Naive thymus-derived CD8-positive, alpha-beta T cell (primary cell): ENCODE measurements at regions not wholly inside any gene's neighbourhood (a gene's known extent, or its start where the extent isn't known, plus 50 kb on each side); places are given as distances from the start of the nearest gene placed in this dataset.

Source experiments
- ATAC-seq, 2 donors: fragments of 150-1000 bp; cut with Tn5 transposase in 1 of 2; sonication (Bioruptor Pico), chemical (Tn5 transposase) in 1 of 2; 1 replicate in 1 of 2; 2 replicates in 1 of 2; pipeline ENCODE4 v1.10.0; 2021; ENCODE audit warnings: mild to moderate bottlenecking in 2 of 2, moderate library complexity in 2 of 2
- POLR2A ChIA-PET: fragments of 350-600 bp; sonication (Branson Sonifier 250); formaldehyde crosslinking; loops from one replicate; lab custom pipeline; 2021; ENCODE audit warnings: antibody characterized with exemption; lab: Charles Lee
- DNase-seq, 10 donors: peaks; one replicate each; pipeline versions ENCODE4 v3.0.0 to v3.0.0-alpha.2; 2020 to 2022
- H3K27ac Mint-ChIP-seq, 10 donors: one replicate each; pipeline ENCODE4 v1.8.0; 2020 to 2022; ENCODE audit warnings: mild to moderate bottlenecking in 10 of 10, mixed read lengths in 10 of 10, moderate library complexity in 4 of 10, inconsistent platforms in 1 of 10
- H3K27me3 Mint-ChIP-seq, 5 donors: one replicate each; pipeline ENCODE4 v1.8.0; 2021 to 2022; ENCODE audit warnings: mixed read lengths in 5 of 5
- H3K36me3 Mint-ChIP-seq, 3 donors: one replicate each; pipeline ENCODE4 v1.8.0; 2020 to 2022; ENCODE audit warnings: mixed read lengths in 3 of 3, mild to moderate bottlenecking in 2 of 3, inconsistent platforms in 1 of 3
- H3K4me1 Mint-ChIP-seq, 4 donors: one replicate each; pipeline ENCODE4 v1.8.0; 2021 to 2022; ENCODE audit warnings: mixed read lengths in 4 of 4
- H3K4me3 Mint-ChIP-seq, 10 donors: one replicate each; pipeline ENCODE4 v1.8.0; 2020 to 2022; ENCODE audit warnings: mild to moderate bottlenecking in 10 of 10, mixed read lengths in 10 of 10, moderate library complexity in 6 of 10, inconsistent platforms in 1 of 10
- H3K9me3 Mint-ChIP-seq, 9 donors: one replicate each; pipeline ENCODE4 v1.8.0; 2020 to 2022; ENCODE audit warnings: mixed read lengths in 9 of 9, mild to moderate bottlenecking in 3 of 9, inconsistent platforms in 1 of 9, moderate library complexity in 1 of 9

DNA sequence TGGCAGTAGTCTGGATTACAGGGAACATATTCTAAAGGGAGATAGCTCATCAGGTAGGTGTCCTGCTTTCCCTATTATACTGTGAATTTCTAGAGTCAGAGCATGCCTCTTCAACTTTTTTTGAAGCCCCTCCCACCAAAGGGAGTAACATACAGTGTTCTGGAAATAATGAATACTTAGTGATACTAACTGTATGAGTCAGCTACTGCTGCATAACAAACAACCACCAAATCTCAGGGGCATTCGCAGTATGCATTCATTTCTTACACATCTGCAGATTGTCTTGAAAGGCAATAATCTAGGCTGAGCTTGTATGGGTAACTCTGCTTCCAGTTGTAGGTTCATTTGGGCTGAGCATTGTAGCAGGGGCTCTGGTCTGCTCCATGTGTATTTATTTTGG is 409.7 kb upstream of the SPRED2 start:
- Mint-ChIP-seq H3K27ac (no peak overlapping the region), H3K27me3 (peaks cover 0 to 4% (median 0%) of the 10 kb centered on the region in 5 donors), H3K4me1 (no peaks in the 10 kb centered on the region), H3K36me3 (no peaks in the 10 kb centered on the region), H3K9me3 (peaks cover 0 to 8% (median 0%) of the 10 kb centered on the region in 9 donors), H3K4me3 (no peak overlapping the region)
- ATAC-seq (no peak), DNase-seq (no peak)
- POLR2A ChIA-PET: no interaction called here

DNA sequence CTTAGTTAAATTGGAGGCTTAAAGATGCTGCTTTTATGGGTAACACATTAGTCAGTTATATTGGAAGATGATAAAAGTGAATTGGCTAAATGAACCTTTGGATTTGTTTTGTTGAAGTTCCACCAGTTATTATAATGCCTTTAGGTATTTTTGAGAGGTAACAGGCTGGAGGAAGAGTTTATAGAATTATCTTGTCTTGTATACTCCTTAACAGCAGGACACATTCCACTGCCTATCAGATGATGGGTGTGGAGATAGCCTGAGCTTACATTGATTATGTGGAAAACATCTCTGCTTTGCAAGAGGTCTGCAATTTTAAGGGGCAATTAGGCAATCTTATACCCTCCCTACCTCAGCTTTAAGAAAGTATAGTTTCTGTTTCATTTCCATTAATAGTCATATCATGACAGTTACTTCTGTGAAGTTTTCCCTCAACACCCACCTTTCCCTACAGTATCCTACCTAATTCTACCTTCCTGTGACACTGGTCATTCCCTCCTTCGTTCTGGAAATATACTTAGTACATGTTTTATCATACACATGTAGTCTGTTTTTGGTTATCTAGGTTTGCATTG is 403.7 kb upstream of the SPRED2 start:
- Mint-ChIP-seq H3K4me1 (no peaks in the 10 kb centered on the region), H3K27ac (no peak overlapping the region), H3K27me3 (peaks cover 0 to 9% (median 0%) of the 10 kb centered on the region in 5 donors), H3K9me3 (peaks cover 0 to 4% (median 0%) of the 10 kb centered on the region in 9 donors), H3K4me3 (no peak overlapping the region), H3K36me3 (no peaks in the 10 kb centered on the region)
- POLR2A ChIA-PET: no interaction called here
- no peak for ATAC-seq
- DNase-seq: no peak

DNA sequence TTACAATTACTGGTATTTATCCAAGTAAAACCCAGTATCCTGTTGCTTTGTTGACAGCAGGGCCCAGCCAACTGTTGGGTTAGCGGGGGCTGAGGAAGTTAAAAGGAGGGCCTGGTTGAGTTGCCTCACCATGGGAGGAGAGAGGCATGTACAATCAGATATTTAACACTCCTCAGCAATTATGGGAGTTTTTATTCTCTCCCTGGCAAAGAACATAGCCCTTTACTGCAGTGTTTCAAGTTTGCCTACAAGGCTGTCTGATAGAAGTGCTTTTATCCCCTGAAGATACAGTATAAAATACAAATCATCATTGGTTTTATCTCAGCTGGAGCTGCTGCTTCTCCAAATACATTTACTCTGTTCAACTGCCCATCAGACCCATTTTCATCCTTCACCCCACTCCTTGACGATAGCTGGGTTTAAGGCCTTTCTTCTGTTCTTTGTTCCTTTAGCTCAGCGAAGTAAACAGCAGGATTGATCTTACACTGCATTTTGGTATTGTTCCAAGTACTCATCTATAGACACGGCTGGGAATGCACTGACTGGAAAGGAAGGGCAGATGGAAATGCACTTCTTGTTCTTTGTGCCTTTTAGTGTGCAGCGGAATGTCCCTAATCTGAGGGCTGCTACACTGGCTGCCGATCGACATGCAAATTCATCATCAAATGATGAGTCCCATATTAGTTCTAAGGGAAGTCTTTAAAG is 402.5 kb upstream of the SPRED2 start:
- H3K9me3 Mint-ChIP-seq: peaks cover 0 to 2% (median 0%) of the 10 kb centered on the region in 9 donors
- ATAC-seq: no peak
- H3K4me1 Mint-ChIP-seq: no peaks in the 10 kb centered on the region
- POLR2A ChIA-PET: no interaction called here
- H3K4me3 Mint-ChIP-seq: no peak overlapping the region
- peaks cover 0 to 9% (median under 1%) of the 10 kb centered on the region in 5 donors for H3K27me3 Mint-ChIP-seq
- H3K36me3 Mint-ChIP-seq: no peaks in the 10 kb centered on the region
- H3K27ac Mint-ChIP-seq: no peak overlapping the region
- no peak for DNase-seq

DNA sequence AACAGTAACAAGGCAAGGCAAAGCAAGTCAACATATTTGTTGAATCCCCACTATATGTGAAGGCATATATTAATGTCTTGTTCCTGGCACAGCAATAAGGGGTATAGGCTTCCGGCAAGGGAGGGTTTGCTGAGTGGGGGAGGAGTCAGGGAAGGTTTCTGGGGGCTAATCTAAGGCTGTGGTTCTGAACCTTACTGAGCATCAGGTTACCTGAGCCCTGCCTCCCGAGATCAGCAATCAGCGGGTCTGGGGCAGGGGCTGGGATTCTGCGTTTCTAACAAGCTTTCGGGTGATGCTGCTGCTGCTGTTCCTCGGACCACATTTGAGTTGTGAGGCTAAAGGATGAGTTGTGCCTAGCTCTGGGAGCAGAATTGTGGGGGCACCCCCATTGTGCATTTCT is 401.7 kb upstream of the SPRED2 start:
- H3K4me1 Mint-ChIP-seq: no peaks in the 10 kb centered on the region

DNA sequence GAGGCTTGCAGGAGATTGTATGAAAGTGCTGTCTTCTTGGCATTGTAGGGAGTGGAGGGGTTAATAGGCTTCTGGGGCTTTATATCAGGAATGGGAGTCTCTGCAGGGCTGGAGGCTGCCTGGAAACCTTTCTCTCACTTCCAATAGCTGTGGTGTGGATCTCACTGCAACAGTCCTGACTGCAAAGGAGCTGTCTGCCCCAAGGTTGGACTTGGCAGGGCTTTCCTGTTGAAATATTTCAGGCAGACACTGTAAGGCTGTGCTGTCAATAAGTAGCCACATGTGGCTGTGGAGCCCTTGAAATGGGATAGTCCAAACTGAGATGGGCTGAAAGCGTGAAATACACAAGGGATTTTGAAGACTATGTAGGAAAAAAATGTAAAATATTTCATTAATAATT is 399.1 kb upstream of the SPRED2 start:
- Mint-ChIP-seq H3K27ac (no peak overlapping the region), H3K27me3 (peaks cover 8 to 24% (median 8%) of the 10 kb centered on the region in 5 donors), H3K4me1 (no peaks in the 10 kb centered on the region), H3K36me3 (no peaks in the 10 kb centered on the region), H3K9me3 (peaks cover 0 to 6% (median 0%) of the 10 kb centered on the region in 9 donors), H3K4me3 (no peak overlapping the region)
- ATAC-seq (no peak), DNase-seq (no peak)
- POLR2A ChIA-PET: no interaction called here

More for the DNA sequence above, 401.7 kb upstream of the SPRED2 start:
- ATAC-seq (no peak), DNase-seq (no peak)
- POLR2A ChIA-PET: no interaction called here
- Mint-ChIP-seq H3K36me3 (no peaks in the 10 kb centered on the region), H3K27ac (no peak overlapping the region), H3K27me3 (peaks cover 0 to 14% (median 6%) of the 10 kb centered on the region in 5 donors), H3K4me3 (no peak overlapping the region), H3K9me3 (peaks cover 0 to 2% (median 0%) of the 10 kb centered on the region in 9 donors)

DNA sequence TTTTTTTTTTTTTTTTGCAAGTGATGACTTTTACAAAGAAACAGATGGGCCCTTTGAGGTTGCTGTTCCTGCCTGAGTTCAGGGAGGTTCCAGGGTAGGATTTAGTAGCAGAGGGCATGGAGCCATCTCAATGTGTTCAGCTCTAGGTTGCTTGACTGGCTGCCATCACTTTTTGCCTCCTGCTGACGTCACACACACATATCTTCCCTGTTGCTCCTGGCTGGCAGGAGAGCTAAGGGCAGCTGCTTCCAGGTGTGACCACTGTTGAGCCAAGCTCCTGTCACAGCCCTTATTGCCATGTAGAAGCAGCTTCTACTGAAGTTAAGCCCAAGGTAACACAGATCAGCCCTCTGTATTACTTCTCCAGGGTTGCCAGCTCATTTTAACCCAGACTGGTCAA is 394.2 kb upstream of the SPRED2 start:
- Mint-ChIP-seq H3K4me1 (no peaks in the 10 kb centered on the region), H3K27me3 (peaks cover 8 to 21% (median 16%) of the 10 kb centered on the region in 5 donors), H3K36me3 (no peaks in the 10 kb centered on the region), H3K4me3 (no peak overlapping the region), H3K27ac (no peak overlapping the region), H3K9me3 (peaks cover 0 to 14% (median 5%) of the 10 kb centered on the region in 9 donors)
- POLR2A ChIA-PET: no interaction called here
- no peak for ATAC-seq
- no peak for DNase-seq

DNA sequence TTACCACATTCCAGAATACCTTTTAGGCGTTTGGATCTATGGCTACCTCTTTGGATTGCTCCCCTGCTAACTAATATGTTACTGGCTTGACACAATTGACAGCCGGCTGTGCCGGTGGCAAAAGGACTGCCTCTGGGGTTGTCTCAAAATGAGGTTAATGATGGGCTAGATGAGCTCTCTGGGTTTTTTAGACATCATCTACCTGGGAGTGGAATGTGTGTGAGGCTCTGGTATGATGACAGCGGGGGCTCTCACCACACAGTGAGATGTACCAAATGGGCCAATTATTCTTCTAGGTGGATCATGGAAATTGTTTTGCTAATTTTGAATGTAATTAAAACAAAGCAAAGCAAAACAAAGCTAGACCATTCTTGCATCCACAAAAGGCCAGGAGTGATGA is 391.1 kb upstream of the SPRED2 start:
- Mint-ChIP-seq H3K4me3 (no peak overlapping the region), H3K27ac (no peak overlapping the region), H3K27me3 (peaks cover 2 to 19% (median 8%) of the 10 kb centered on the region in 5 donors), H3K9me3 (peaks cover 0 to 14% (median 5%) of the 10 kb centered on the region in 9 donors), H3K36me3 (no peaks in the 10 kb centered on the region), H3K4me1 (no peaks in the 10 kb centered on the region)
- no peak for DNase-seq
- POLR2A ChIA-PET: no interaction called here
- ATAC-seq: no peak

DNA sequence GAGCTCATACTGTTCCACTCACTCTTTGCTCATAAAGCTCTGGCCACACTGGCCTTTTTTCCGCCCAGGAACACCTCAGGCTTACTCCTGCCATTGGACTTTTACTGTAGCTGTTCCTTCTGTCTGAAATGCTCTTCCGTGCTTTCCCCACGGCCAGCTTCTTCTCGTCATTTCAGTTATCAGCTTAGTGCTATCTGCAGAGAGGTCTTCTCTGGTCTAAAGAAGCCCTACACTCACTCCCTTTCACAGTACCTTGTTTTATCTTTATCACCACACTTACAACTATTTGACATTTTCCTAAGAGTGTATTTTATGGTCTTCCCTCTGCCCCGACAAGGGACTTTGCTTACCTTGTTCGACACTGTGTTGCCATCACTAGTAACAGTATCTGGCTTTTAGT is 388.1 kb upstream of the SPRED2 start:
- peaks cover 0 to 8% (median 2%) of the 10 kb centered on the region in 9 donors for H3K9me3 Mint-ChIP-seq
- DNase-seq (no peak), ATAC-seq (no peak)
- H3K36me3 Mint-ChIP-seq: no peaks in the 10 kb centered on the region
- no peak overlapping the region for H3K27ac Mint-ChIP-seq
- H3K27me3 Mint-ChIP-seq: peaks cover 0 to 8% (median 0%) of the 10 kb centered on the region in 5 donors
- H3K4me3 Mint-ChIP-seq: no peak overlapping the region
- H3K4me1 Mint-ChIP-seq: no peaks in the 10 kb centered on the region
- POLR2A ChIA-PET: no interaction called here

DNA sequence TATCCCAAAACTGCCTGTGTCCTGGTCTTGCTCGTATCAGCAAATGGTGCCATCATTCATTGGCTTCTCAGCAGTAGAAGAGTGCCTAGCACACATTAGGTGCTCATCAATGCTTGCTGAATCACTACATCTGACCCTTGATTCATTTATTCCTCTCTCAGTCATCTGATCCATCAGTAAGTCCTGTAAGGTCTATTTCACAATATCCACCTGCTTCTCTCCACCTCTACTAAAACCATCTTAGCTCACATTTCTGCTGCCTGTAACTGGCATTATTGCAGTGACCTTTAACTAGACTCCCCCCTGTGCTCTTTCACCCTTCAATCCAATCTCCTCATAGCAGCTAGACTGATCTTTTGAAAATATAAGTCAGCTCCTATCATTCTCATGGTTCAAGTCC is 387.6 kb upstream of the SPRED2 start:
- peaks cover 0 to 7% (median 0%) of the 10 kb centered on the region in 5 donors for H3K27me3 Mint-ChIP-seq
- no peaks in the 10 kb centered on the region for H3K36me3 Mint-ChIP-seq
- H3K4me3 Mint-ChIP-seq: no peak overlapping the region
- ATAC-seq: no peak
- POLR2A ChIA-PET: no interaction called here
- no peaks in the 10 kb centered on the region for H3K4me1 Mint-ChIP-seq
- peaks cover 0 to 8% (median 2%) of the 10 kb centered on the region in 9 donors for H3K9me3 Mint-ChIP-seq
- no peak overlapping the region for H3K27ac Mint-ChIP-seq
- DNase-seq: no peak

DNA sequence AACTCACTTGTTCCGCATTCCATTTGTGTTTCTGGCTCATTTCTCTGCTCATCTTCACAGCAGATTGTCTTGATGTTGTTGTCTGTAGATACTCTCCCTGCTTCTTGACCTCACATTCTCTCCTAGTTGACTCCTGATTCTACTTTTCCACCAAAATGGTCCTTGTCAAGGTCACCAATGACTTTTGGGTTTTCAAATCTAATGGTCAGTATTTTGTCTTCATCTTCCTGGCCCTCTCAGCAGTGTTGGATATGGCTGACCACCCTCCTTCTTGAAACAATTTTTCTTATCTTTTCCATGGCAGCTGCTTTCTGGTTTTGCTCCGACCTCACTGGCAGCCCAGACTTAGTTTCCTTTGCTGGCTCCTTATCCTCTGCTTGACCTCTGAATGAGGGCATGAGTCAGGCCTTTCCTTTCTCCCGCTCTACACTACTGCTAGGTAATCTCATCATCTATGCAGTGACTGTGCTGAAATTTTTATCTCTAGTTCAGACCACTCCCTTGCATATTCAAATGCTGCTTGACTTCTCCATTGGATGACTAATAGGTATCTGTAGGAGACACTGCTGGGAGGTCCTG is 386.6 kb upstream of the SPRED2 start:
- POLR2A ChIA-PET: no interaction called here
- ATAC-seq (no peak), DNase-seq (no peak)
- Mint-ChIP-seq H3K27me3 (peaks cover 1 to 12% (median 3%) of the 10 kb centered on the region in 5 donors), H3K36me3 (no peaks in the 10 kb centered on the region), H3K4me3 (no peak overlapping the region), H3K27ac (no peak overlapping the region), H3K4me1 (no peaks in the 10 kb centered on the region), H3K9me3 (peaks cover 0 to 18% (median 3%) of the 10 kb centered on the region in 9 donors)

DNA sequence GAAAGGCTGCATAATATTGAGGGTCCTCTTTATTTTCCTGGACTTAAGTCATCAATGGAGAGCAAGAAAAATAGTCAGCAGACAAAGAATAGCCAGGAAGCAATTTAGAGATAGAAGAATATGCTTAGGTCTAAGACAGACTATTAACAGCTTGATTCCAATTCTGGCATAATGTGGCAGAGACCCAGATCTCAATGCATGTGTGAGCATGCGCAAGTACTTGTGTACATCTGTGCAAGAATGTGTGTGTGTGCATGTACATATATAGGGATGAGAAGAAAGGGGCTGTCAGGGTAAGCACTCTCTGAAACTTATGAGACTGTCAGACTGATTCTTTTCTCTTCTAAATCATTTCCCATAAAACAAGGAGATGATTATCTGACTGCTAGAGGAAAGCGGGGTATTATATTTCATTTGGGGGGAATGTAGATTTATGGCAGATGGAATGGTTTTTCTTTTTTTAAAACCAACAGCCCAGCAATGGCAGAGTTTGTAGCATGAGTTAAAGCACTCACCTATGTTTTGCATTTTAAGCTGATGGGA is 381.3 kb upstream of the SPRED2 start:
- H3K27ac Mint-ChIP-seq: no peak overlapping the region
- H3K27me3 Mint-ChIP-seq: peaks cover 0 to 11% (median 2%) of the 10 kb centered on the region in 5 donors
- no peak for ATAC-seq
- DNase-seq: no peak
- no peak overlapping the region for H3K4me3 Mint-ChIP-seq
- POLR2A ChIA-PET: no interaction called here
- peaks cover 0 to 11% (median 3%) of the 10 kb centered on the region in 9 donors for H3K9me3 Mint-ChIP-seq
- H3K36me3 Mint-ChIP-seq: no peaks in the 10 kb centered on the region
- no peaks in the 10 kb centered on the region for H3K4me1 Mint-ChIP-seq

DNA sequence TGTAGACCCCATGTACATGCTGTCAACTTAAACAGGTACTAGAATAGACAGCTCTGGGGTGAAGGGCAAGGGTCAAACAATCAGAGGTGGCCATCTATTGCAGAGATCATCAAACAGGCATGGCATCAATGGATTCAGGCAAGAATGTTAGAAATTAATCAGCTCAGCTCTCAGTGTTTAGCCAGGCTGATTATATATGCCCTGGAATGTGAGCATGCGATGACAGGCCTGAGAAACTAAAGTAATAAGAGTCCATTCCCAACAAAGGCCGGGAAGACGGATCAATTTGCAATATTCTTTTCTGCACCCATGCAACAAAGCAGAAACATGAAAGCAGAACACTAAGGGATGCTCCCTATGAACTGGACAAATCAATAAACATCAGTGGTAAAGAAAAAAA is 380.5 kb upstream of the SPRED2 start:
- Mint-ChIP-seq H3K4me3 (no peak overlapping the region), H3K27ac (no peak overlapping the region)

DNA sequence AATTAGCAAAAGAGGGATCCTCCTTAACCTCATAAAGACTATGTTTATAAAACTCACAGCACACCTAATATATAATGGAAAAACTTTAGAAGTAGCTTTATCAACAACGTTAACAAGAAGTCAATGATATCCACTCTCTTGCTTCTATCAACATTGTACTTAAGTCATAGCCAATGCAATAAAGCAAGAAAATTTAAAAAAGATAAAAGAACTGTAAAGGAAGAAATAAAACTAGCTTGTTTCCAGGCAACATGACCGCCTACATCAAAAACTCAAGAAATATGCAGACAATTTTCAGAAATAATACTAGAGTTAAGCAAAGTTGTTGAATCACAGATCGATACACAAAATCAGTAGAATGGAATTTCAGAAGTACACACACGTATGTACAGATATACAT is 375.5 kb upstream of the SPRED2 start:
- Mint-ChIP-seq H3K9me3 (peaks cover 4 to 37% (median 15%) of the 10 kb centered on the region in 9 donors), H3K36me3 (peaks cover 0 to 5% (median 0%) of the 10 kb centered on the region in 3 donors), H3K4me1 (no peaks in the 10 kb centered on the region), H3K27me3 (peaks cover 0 to 18% (median 2%) of the 10 kb centered on the region in 5 donors), H3K4me3 (no peak overlapping the region), H3K27ac (no peak overlapping the region)
- DNase-seq: no peak
- POLR2A ChIA-PET: no interaction called here
- no peak for ATAC-seq

More for the DNA sequence above, 380.5 kb upstream of the SPRED2 start:
- Mint-ChIP-seq H3K36me3 (no peaks in the 10 kb centered on the region), H3K4me1 (no peaks in the 10 kb centered on the region), H3K9me3 (peaks cover 3 to 17% (median 5%) of the 10 kb centered on the region in 9 donors), H3K27me3 (peaks cover 0 to 11% (median 2%) of the 10 kb centered on the region in 5 donors)
- ATAC-seq: no peak
- POLR2A ChIA-PET: no interaction called here
- no peak for DNase-seq
